K562 (cell line): ENCODE measurements at regions not wholly inside any gene's neighbourhood (a gene's known extent, or its start where the extent isn't known, plus 50 kb on each side); places are given as distances from the start of the nearest gene placed in this dataset.

Experiments used
- ATAC-seq: fragments of 200-7000 bp; cut with Tn5 transposase; 3 replicates; pipeline ENCODE4 v1.9.1; 2020; ENCODE audit warnings: moderate library complexity
- BruUV-seq: library from RNA; stranded (reverse); fragments of 400-500 nt; replicated peaks from 2 replicates; lab custom pipeline; 2021; lab: Mats Ljungman, UMichigan
- CTCF ChIA-PET: fragments of 300-600 bp; formaldehyde crosslinking; extraction: SDS; loops from one replicate; lab custom pipeline; 2021; ENCODE audit warnings: low intra/inter-chr PET ratio; lab: Yijun Ruan, JAX
- POLR2A ChIA-PET: fragments of 300-600, 350-650 bp; sonication (Branson Sonifier 250); formaldehyde crosslinking; extraction: SDS; loops from one replicate; lab custom pipeline; 2021; ENCODE audit warnings: antibody characterized with exemption, inconsistent platforms; lab: Yijun Ruan, JAX
- DNase-seq, 4 experiments: peaks; one replicate each; pipeline versions ENCODE4 v3.0.0 to v3.0.0-alpha.2; 2011 to 2018; ENCODE audit warnings: low spot score in 3 of 4, mixed read lengths in 3 of 4; ENCODE audit errors: extremely low read depth in 1 of 4
- FAIRE-seq: peaks from 2 replicates; lab custom pipeline; 2011; peaks lifted over from hg19 to GRCh38; lab: Jason Lieb, UNC
- H2AFZ ChIP-seq: 2 replicates; pipeline ENCODE4 v1.6.0; 2011; ENCODE audit warnings: low read depth, low read length, control low read depth, inconsistent platforms
- H3K27ac ChIP-seq: fragments of 200-600 bp; 3 replicates; pipeline ENCODE4 v1.8.0; 2011; ENCODE audit warnings: low read depth, mild to moderate bottlenecking, control low read depth, inconsistent platforms, low read length, moderate library complexity, mixed read lengths; ENCODE audit errors: extremely low read depth
- H3K27me3 ChIP-seq, 2 experiments: fragments of 300-600 bp in 1 of 2; 2 replicates in 1 of 2; 3 replicates in 1 of 2; pipeline versions ENCODE4 v1.6.0 to v1.8.0; 2011; ENCODE audit warnings: inconsistent platforms in 2 of 2, low read length in 2 of 2, mild to moderate bottlenecking in 1 of 2, mixed read lengths in 1 of 2, moderate library complexity in 1 of 2; ENCODE audit not compliant: control insufficient read depth in 2 of 2, insufficient read depth in 2 of 2
- H3K36me3 ChIP-seq: fragments of 300-600 bp; 3 replicates; pipeline ENCODE4 v1.8.0; 2011; ENCODE audit warnings: mild to moderate bottlenecking, low read length, inconsistent platforms; ENCODE audit not compliant: control insufficient read depth, insufficient read depth
- H3K4me1 ChIP-seq, 2 experiments: fragments of 200-600 bp in 1 of 2; replicated peaks in 1 of 2; 2 replicates in 1 of 2; 3 replicates in 1 of 2; pipeline versions ENCODE4 v1.5.1 to v1.8.0; 2011; ENCODE audit warnings: inconsistent platforms in 2 of 2, low read length in 2 of 2, mild to moderate bottlenecking in 1 of 2, mixed read lengths in 1 of 2, moderate library complexity in 1 of 2; ENCODE audit not compliant: control insufficient read depth in 2 of 2, insufficient read depth in 2 of 2
- H3K4me2 ChIP-seq: 2 replicates; pipeline ENCODE4 v1.6.1; 2011; ENCODE audit warnings: low read length, control low read depth, inconsistent platforms, mixed read lengths; ENCODE audit not compliant: insufficient read depth
- H3K4me3 ChIP-seq: fragments of 200-600 bp; sonication (generic), shearing (Covaris generic); 2 replicates; pipeline ENCODE4 v1.5.1; 2016; ENCODE audit warnings: control low read depth, inconsistent platforms
- H3K79me2 ChIP-seq: fragments of 200-600 bp; 3 replicates; pipeline ENCODE4 v1.8.0; 2011; ENCODE audit warnings: low read length, inconsistent platforms; ENCODE audit not compliant: control insufficient read depth, insufficient read depth
- H3K9ac ChIP-seq, 2 experiments: 2 replicates each; pipeline versions ENCODE4 v1.6.0 to v1.6.1; 2011; ENCODE audit warnings: low read depth in 2 of 2, low read length in 2 of 2, control low read depth in 1 of 2, inconsistent platforms in 1 of 2, mild to moderate bottlenecking in 1 of 2, mixed read lengths in 1 of 2; ENCODE audit not compliant: insufficient read depth in 1 of 2
- H3K9me1 ChIP-seq: one replicate; pipeline ENCODE4 v1.6.0; 2011; ENCODE audit warnings: inconsistent platforms, mild to moderate bottlenecking, low read length, moderate library complexity; ENCODE audit not compliant: control insufficient read depth, insufficient read depth
- H3K9me3 ChIP-seq: replicated peaks from 2 replicates; pipeline ENCODE4 v1.5.1; 2011; ENCODE audit warnings: low read depth, low read length, inconsistent platforms; ENCODE audit not compliant: control insufficient read depth, insufficient read depth
- H4K20me1 ChIP-seq: replicated peaks from 2 replicates; pipeline ENCODE4 v1.6.1; 2011; ENCODE audit warnings: low read length, inconsistent platforms, mixed read lengths; ENCODE audit not compliant: control insufficient read depth, insufficient read depth
- FOXA1 ChIP-seq: fragments of 450-650 bp; IDR thresholded peaks from 2 replicates; pipeline ENCODE4 v1.6.1; 2016; ENCODE audit warnings: mild to moderate bottlenecking, borderline replicate concordance
- HDGF ChIP-seq: fragments of 450-650 bp; IDR thresholded peaks from 2 replicates; pipeline ENCODE4 v1.6.1; 2016
- KAT7 ChIP-seq: sonication (generic); formaldehyde crosslinking; IDR thresholded peaks from 2 replicates; pipeline ENCODE4 v1.8.0; 2022; ENCODE audit warnings: missing genetic modification reagents, mild to moderate bottlenecking, borderline replicate concordance
- NONO ChIP-seq, 2 experiments: fragments of 200-400 bp in 1 of 2; fragments of 450-650 bp in 1 of 2; formaldehyde crosslinking in 1 of 2; IDR thresholded peaks; 2 replicates each; pipeline ENCODE4 v1.6.1; 2017; ENCODE audit warnings: low read depth in 2 of 2, mild to moderate bottlenecking in 2 of 2, moderate library complexity in 2 of 2, low read length in 1 of 2
- TFE3 ChIP-seq: fragments of 450-650 bp; formaldehyde crosslinking; IDR thresholded peaks from 2 replicates; pipeline ENCODE4 v1.4.0; 2020; ENCODE audit warnings: mild to moderate bottlenecking, mixed read lengths
- ZKSCAN8 ChIP-seq: fragments of 200-800 bp; sonication (Bioruptor generic); IDR thresholded peaks from 2 replicates; pipeline ENCODE4 v1.6.1; 2016; ENCODE audit warnings: missing genetic modification characterization, missing compliant biosample characterization
- ZNF592 ChIP-seq: fragments of 450-650 bp; IDR thresholded peaks from 2 replicates; pipeline ENCODE4 v1.6.1; 2017; ENCODE audit warnings: antibody characterized with exemption, mild to moderate bottlenecking
- WGBS: fragments of 100-300 bp; shearing (Covaris generic); methylation state at CpG from one replicate; pipeline ENCODE4 v1.1.6; 2016; ENCODE audit warnings: low coverage, mixed read lengths; ENCODE audit not compliant: insufficient coverage; ENCODE audit errors: missing lambda C conversion rate; 5-methylcytosine and 5-hydroxymethylcytosine counted together
- in situ Hi-C: fragments of 300-500 bp; cut with MboI; formaldehyde crosslinking; loops from 4 replicates; pipeline ENCODE4 v1.15.0; 2018; ENCODE audit warnings: inconsistent platforms, mixed read lengths
- intact Hi-C: fragments of 100-400 bp; cut with micrococcal nuclease; formaldehyde crosslinking; loops from 2 replicates; pipeline ENCODE4 v1.14.2; 2022
- TF ChIP-seq, protein P1 (sequence below): IDR thresholded peaks from 2 replicates; pipeline ENCODE4 v1.6.1; 2011; ENCODE audit not compliant: insufficient read length; ENCODE audit errors: extremely low read depth

DNA sequence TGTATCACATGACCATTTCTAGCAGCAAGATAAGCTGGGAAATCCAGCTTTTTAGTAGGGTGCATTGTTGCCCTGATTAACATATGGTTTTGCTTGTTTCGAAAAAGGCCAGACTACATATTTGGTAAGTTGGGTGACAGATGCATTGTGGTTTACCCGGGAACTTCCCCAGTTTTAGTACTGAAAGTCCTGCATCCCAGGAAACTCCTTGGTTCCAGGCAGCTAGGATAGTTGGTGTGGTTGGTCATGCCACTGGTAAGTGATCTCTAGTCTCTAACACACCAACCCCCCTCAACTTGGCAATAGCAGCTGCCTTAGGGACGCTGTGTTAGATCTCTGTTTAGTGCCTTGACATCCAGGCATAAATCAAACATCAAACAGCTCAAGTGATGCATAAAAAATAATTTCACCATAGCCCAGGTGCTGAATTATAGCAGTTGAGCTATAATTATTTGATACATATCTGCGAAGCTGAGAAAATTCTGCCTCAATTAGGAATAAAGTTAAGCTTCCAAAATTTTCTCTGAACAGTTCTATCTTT lies 216.5 kb downstream of the TFAP2C start:
- POLR2A ChIA-PET = no interaction called here
- FAIRE-seq = no peak
- CTCF ChIA-PET = no interaction called here

More for the DNA sequence above, 216.5 kb downstream of the TFAP2C start:
- no peak overlapping the region for H2AFZ ChIP-seq
- no peaks in the 10 kb centered on the region for H3K4me1 ChIP-seq
- DNase-seq = no peak
- TF ChIP-seq HDGF = no peak
- no peak for TF ChIP-seq KAT7 (CRISPR knock-in tag)
- no peak for TF ChIP-seq FOXA1
- no peak for TF ChIP-seq NONO (IDR thresholded peaks at IDR 0.05; ENCODE audit: low read depth in 2 of 2, low read length in 1 of 2)
- TF ChIP-seq ZNF592 = no peak
- TF ChIP-seq TFE3 (CRISPR knock-in tag) = 0 out of 2 replicates have a peak, but pooled peaks have one; percentile 83
- TF ChIP-seq, protein P1, sequence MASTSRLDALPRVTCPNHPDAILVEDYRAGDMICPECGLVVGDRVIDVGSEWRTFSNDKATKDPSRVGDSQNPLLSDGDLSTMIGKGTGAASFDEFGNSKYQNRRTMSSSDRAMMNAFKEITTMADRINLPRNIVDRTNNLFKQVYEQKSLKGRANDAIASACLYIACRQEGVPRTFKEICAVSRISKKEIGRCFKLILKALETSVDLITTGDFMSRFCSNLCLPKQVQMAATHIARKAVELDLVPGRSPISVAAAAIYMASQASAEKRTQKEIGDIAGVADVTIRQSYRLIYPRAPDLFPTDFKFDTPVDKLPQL = no peak
- no peak for TF ChIP-seq ZKSCAN8 (CRISPR knock-in tag)
- TF ChIP-seq, all 486 proteins: peak for 1
- BruUV-seq = no TSS peak
- Histone ChIP-seq H3K9me3 (no peaks in the 10 kb centered on the region), H3K27me3 (no peaks in the 10 kb centered on the region), H3K9me1 (no peaks in the 10 kb centered on the region), H4K20me1 (no peaks in the 10 kb centered on the region), H3K4me3 (no peak overlapping the region), H3K36me3 (no peaks in the 10 kb centered on the region), H3K4me2 (no peak overlapping the region), H3K27ac (no peak overlapping the region), H3K9ac (no peak overlapping the region), H3K79me2 (no peaks in the 10 kb centered on the region)
- intact Hi-C loops = no loop called here
- 0% methylated on average over 4 of the region's 4 CpGs for WGBS
- ATAC-seq = no peak
- in situ Hi-C loops = no loop called here
